Neural cell (in vitro differentiated cells): ENCODE measurements at regions not wholly inside any gene's neighbourhood (a gene's known extent, or its start where the extent isn't known, plus 50 kb on each side); places are given as distances from the start of the nearest gene placed in this dataset.

ENCODE experiments used
- H2AFZ ChIP-seq: fragments of 200-600, 300-800 bp; sonication (generic), shearing (Covaris generic); 2 replicates; pipeline ENCODE4 v1.6.0; 2014; ENCODE audit warnings: low read depth, mild to moderate bottlenecking, antibody characterized with exemption, low read length, moderate library complexity
- H3F3A ChIP-seq: fragments of 200-600 bp; shearing (Covaris generic); 2 replicates; pipeline ENCODE4 v1.6.1; 2016; ENCODE audit warnings: mild to moderate bottlenecking, moderate library complexity, mixed read lengths, antibody characterized with exemption, low read length; ENCODE audit not compliant: insufficient read depth, poor library complexity, severe bottlenecking
- H3K27ac ChIP-seq: fragments of 200-600, 300-800 bp; sonication (generic), shearing (Covaris generic); 2 replicates; pipeline ENCODE4 v1.5.1; 2014; ENCODE audit warnings: mild to moderate bottlenecking, low read length, moderate library complexity
- H3K27me3 ChIP-seq: fragments of 300-800, 200-600 bp; sonication (generic), shearing (Covaris generic); 2 replicates; pipeline ENCODE4 v1.6.0; 2014; ENCODE audit warnings: mild to moderate bottlenecking, low read depth, low read length, moderate library complexity; ENCODE audit not compliant: insufficient read depth
- H3K36me3 ChIP-seq: fragments of 300-800, 200-600 bp; sonication (generic), shearing (Covaris generic); 2 replicates; pipeline ENCODE4 v1.5.1; 2014; ENCODE audit warnings: mild to moderate bottlenecking, antibody characterized with exemption, low read length, moderate library complexity; ENCODE audit not compliant: insufficient read depth
- H3K4me2 ChIP-seq: fragments of 300-800, 200-600 bp; sonication (generic), shearing (Covaris generic); 2 replicates; pipeline ENCODE4 v1.6.0; 2014; ENCODE audit warnings: mild to moderate bottlenecking, low read length
- H3K4me3 ChIP-seq: fragments of 300-800, 200-600 bp; sonication (generic), shearing (Covaris generic); 2 replicates; pipeline ENCODE4 v1.5.1; 2014; ENCODE audit warnings: mild to moderate bottlenecking, low read length, moderate library complexity
- H3K79me2 ChIP-seq: fragments of 200-600 bp; shearing (Covaris generic); replicated peaks from 2 replicates; pipeline ENCODE4 v1.6.0; 2014; ENCODE audit warnings: mild to moderate bottlenecking, low read length, moderate library complexity; ENCODE audit not compliant: insufficient read depth
- H3K9ac ChIP-seq: fragments of 300-800, 200-600 bp; sonication (generic), shearing (Covaris generic); 2 replicates; pipeline ENCODE4 v1.6.1; 2016; ENCODE audit warnings: mild to moderate bottlenecking, low read length, mixed read lengths
- H3K9me2 ChIP-seq: fragments of 200-600 bp; shearing (Covaris generic); 2 replicates; pipeline ENCODE4 v1.6.1; 2016; ENCODE audit warnings: mild to moderate bottlenecking, low read length, mixed read lengths; ENCODE audit not compliant: insufficient read depth
- H3K9me3 ChIP-seq: fragments of 200-600, 300-800 bp; sonication (generic), shearing (Covaris generic); 2 replicates; pipeline ENCODE4 v1.6.1; 2016; ENCODE audit warnings: mild to moderate bottlenecking, mixed run types, low read length, moderate library complexity, mixed read lengths
- H4K20me1 ChIP-seq: fragments of 200-600 bp; shearing (Covaris generic); 2 replicates; pipeline ENCODE4 v1.6.1; 2016; ENCODE audit warnings: mild to moderate bottlenecking, mixed run types; ENCODE audit not compliant: insufficient read depth
- EP300 ChIP-seq: fragments of 450-650 bp; conservative IDR thresholded peaks from 2 replicates; pipeline ENCODE4 v1.6.1; 2014; ENCODE audit warnings: antibody characterized with exemption, mild to moderate bottlenecking, moderate library complexity; ENCODE audit not compliant: poor library complexity, severe bottlenecking
- EZH2 ChIP-seq: fragments of 200-600, 300-800 bp; shearing (Covaris generic), sonication (generic); IDR thresholded peaks from 2 replicates; pipeline ENCODE4 v1.6.1; 2014; ENCODE audit warnings: antibody characterized with exemption, low read length, borderline replicate concordance, mild to moderate bottlenecking; ENCODE audit not compliant: insufficient read depth, poor library complexity, severe bottlenecking
- MXI1 ChIP-seq: fragments of 450-650 bp; conservative IDR thresholded peaks from 2 replicates; pipeline ENCODE4 v1.6.1; 2014; ENCODE audit warnings: antibody characterized with exemption, mild to moderate bottlenecking; ENCODE audit not compliant: poor library complexity, severe bottlenecking
- POLR2AphosphoS5 ChIP-seq: IDR thresholded peaks from 2 replicates; pipeline ENCODE4 v1.6.1; 2012
- RAD21 ChIP-seq: fragments of 450-650 bp; conservative IDR thresholded peaks from 2 replicates; pipeline ENCODE4 v1.6.1; 2014; ENCODE audit warnings: antibody characterized with exemption, mild to moderate bottlenecking, moderate library complexity
- SMC3 ChIP-seq: fragments of 450-650 bp; conservative IDR thresholded peaks from 2 replicates; pipeline ENCODE4 v1.6.1; 2014; ENCODE audit warnings: antibody characterized with exemption, mild to moderate bottlenecking, moderate library complexity; ENCODE audit not compliant: poor library complexity
- TAF1 ChIP-seq: IDR thresholded peaks from 2 replicates; pipeline ENCODE4 v1.6.1; 2012; ENCODE audit warnings: low read depth
- TF ChIP-seq, protein P1 (sequence below): fragments of 450-650 bp; IDR thresholded peaks from 2 replicates; pipeline ENCODE4 v1.5.1; 2014; ENCODE audit warnings: antibody characterized with exemption, mild to moderate bottlenecking, moderate library complexity; ENCODE audit not compliant: poor library complexity, severe bottlenecking
- TF ChIP-seq, protein P2 (sequence below): IDR thresholded peaks from 2 replicates; pipeline ENCODE4 v1.6.1; 2012; ENCODE audit warnings: borderline replicate concordance

DNA sequence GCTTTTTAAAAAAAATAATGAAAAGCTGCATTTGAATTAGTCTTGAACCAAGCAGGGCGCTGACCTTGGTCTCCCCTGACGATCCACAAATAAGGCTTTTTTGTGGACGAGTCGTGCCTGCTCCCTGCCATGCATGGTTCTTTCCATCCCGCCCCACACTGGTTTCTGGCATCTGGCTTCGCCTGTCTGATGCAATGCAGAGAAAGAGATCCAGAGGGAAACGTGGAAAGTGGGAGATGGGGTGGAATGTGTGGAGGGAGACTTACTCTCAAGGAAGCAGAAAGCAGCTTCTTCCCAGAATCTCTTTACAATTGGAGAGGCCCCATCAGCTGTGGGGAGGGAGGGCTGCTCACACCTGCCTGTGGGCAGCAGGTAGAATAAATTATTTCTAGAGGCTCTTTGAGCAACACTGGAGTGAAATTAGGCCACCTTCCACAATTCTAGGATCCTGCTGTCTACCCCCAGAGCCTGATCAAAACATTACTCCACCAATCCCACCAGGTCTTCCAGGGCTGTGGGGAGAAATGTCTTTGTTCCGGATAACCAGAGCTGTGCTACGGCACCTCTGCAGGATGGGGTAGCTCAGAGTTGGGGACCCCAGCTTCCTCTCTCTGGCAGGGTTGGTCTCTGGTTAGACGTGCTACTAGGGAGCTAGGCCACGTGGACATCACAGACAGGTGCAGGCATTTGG is 183.5 kb downstream of the UQCRFS1 start:
- Histone ChIP-seq H3K27me3 (no peaks in the 10 kb centered on the region), H3K9me2 (no peaks in the 10 kb centered on the region), H3K27ac (no peak overlapping the region), H2AFZ (no peak overlapping the region), H3K36me3 (no peaks in the 10 kb centered on the region), H3K4me3 (no peak overlapping the region), H3K4me2 (no peak overlapping the region), H3F3A (no peaks in the 10 kb centered on the region), H3K9ac (no peak overlapping the region), H4K20me1 (no peaks in the 10 kb centered on the region), H3K9me3 (no peaks in the 10 kb centered on the region), H3K79me2 (no peaks in the 10 kb centered on the region)
- TF ChIP-seq POLR2AphosphoS5 (no peak), RAD21 (no peak), SMC3 (no peak), MXI1 (no peak)

DNA sequence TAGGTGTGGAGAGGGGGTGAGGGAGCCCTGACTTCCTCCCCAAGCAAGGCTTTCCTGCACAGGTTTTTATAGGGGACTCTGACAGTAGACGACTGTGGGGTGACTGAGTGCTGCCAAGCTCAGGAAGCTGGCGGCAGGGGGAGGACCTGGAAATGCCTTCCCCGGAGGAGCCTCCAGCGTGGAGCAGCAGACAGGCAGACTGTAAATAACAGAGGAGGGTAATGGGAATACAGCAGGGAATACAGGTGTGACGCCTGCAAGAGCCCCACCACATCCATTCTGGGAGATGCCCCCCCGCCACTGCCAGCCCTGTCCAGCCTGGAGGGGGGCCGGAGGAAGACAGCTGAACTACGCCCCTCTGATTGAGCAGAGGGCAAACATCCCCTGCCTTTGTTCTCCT is 190.4 kb downstream of the UQCRFS1 start:
- Histone ChIP-seq H3K27ac (no peak overlapping the region), H3K4me2 (no peak overlapping the region), H3K36me3 (no peaks in the 10 kb centered on the region), H3K27me3 (no peaks in the 10 kb centered on the region), H2AFZ (no peak overlapping the region), H3K79me2 (no peaks in the 10 kb centered on the region), H3K9me2 (no peaks in the 10 kb centered on the region), H3K9me3 (no peaks in the 10 kb centered on the region), H4K20me1 (no peaks in the 10 kb centered on the region), H3F3A (no peaks in the 10 kb centered on the region), H3K9ac (peak overlapping the region; percentile 12), H3K4me3 (peak overlapping the region; percentile 23)
- TF ChIP-seq MXI1 (no peak), RAD21 (no peak), TAF1 (no peak), EP300 (peak; percentile 33), POLR2AphosphoS5 (peak; percentile 40)
- TF ChIP-seq, protein P1, sequence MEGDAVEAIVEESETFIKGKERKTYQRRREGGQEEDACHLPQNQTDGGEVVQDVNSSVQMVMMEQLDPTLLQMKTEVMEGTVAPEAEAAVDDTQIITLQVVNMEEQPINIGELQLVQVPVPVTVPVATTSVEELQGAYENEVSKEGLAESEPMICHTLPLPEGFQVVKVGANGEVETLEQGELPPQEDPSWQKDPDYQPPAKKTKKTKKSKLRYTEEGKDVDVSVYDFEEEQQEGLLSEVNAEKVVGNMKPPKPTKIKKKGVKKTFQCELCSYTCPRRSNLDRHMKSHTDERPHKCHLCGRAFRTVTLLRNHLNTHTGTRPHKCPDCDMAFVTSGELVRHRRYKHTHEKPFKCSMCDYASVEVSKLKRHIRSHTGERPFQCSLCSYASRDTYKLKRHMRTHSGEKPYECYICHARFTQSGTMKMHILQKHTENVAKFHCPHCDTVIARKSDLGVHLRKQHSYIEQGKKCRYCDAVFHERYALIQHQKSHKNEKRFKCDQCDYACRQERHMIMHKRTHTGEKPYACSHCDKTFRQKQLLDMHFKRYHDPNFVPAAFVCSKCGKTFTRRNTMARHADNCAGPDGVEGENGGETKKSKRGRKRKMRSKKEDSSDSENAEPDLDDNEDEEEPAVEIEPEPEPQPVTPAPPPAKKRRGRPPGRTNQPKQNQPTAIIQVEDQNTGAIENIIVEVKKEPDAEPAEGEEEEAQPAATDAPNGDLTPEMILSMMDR = peak; percentile 8
- TF ChIP-seq, protein P2, sequence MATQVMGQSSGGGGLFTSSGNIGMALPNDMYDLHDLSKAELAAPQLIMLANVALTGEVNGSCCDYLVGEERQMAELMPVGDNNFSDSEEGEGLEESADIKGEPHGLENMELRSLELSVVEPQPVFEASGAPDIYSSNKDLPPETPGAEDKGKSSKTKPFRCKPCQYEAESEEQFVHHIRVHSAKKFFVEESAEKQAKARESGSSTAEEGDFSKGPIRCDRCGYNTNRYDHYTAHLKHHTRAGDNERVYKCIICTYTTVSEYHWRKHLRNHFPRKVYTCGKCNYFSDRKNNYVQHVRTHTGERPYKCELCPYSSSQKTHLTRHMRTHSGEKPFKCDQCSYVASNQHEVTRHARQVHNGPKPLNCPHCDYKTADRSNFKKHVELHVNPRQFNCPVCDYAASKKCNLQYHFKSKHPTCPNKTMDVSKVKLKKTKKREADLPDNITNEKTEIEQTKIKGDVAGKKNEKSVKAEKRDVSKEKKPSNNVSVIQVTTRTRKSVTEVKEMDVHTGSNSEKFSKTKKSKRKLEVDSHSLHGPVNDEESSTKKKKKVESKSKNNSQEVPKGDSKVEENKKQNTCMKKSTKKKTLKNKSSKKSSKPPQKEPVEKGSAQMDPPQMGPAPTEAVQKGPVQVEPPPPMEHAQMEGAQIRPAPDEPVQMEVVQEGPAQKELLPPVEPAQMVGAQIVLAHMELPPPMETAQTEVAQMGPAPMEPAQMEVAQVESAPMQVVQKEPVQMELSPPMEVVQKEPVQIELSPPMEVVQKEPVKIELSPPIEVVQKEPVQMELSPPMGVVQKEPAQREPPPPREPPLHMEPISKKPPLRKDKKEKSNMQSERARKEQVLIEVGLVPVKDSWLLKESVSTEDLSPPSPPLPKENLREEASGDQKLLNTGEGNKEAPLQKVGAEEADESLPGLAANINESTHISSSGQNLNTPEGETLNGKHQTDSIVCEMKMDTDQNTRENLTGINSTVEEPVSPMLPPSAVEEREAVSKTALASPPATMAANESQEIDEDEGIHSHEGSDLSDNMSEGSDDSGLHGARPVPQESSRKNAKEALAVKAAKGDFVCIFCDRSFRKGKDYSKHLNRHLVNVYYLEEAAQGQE = peak; percentile 29

DNA sequence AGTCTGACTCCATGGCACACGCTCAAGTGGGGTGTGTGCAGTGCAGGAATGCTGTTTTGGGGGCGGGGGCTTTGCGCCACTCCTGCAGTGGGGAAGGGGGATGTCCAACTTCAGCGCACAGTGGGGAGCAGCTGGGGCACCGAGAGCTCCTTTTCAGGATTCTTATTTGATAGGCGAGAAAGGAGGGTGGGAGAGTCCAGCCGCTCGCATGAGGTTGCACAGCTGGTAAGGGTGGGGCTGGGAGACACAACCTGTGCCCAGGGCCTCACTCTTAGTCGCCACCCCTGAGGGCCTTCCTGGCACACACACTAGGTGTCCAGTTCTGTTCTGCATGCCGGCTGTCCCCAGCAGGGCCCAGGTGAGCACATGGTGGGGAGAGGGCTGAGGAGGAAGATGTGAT is 190.8 kb downstream of the UQCRFS1 start:
- H3K9me2 ChIP-seq = no peaks in the 10 kb centered on the region
- H3K36me3 ChIP-seq = no peaks in the 10 kb centered on the region
- H3K4me3 ChIP-seq = peak overlapping the region; percentile 23
- H3K9ac ChIP-seq = no peak overlapping the region
- H4K20me1 ChIP-seq = no peaks in the 10 kb centered on the region
- TF ChIP-seq EP300 (no peak), SMC3 (no peak), MXI1 (no peak), EZH2 (no peak), RAD21 (no peak), POLR2AphosphoS5 (no peak), TAF1 (no peak)
- no peaks in the 10 kb centered on the region for H3F3A ChIP-seq
- H3K9me3 ChIP-seq = no peaks in the 10 kb centered on the region
- H3K4me2 ChIP-seq = no peak overlapping the region
- no peak overlapping the region for H3K27ac ChIP-seq
- no peak overlapping the region for H2AFZ ChIP-seq
- H3K27me3 ChIP-seq = no peaks in the 10 kb centered on the region
- no peaks in the 10 kb centered on the region for H3K79me2 ChIP-seq
